ENCODE measurements at regions not wholly inside any gene's neighbourhood (a gene's known extent, or its start where the extent isn't known, plus 50 kb on each side); places are given as distances from the start of the nearest gene placed in this dataset.
"Not testable (repeated sequence)": the region's sequence is repeated elsewhere in the genome, so short reads cannot be mapped to it uniquely, and the experiment has no call there.

GRCh38 chr5:163888366-163888765, 382.9 kb downstream of the MAT2B start:
- DNase-seq, result no peak

GRCh38 chr5:163889369-163889768, 383.9 kb downstream of the MAT2B start:
- DNase-seq, result no peak

- no peak for DNase-seq
These were observed 384.8 kb downstream of the MAT2B start for GRCh38 chr5:163890261-163890660.

GRCh38 chr5:163893281-163893680, 387.9 kb downstream of the MAT2B start:
- no peak for DNase-seq

GRCh38 chr5:163894645-163895044, 389.2 kb downstream of the MAT2B start:
- DNase-seq, result no peak

- DNase-seq, result no peak
These were observed 393.5 kb downstream of the MAT2B start for GRCh38 chr5:163898873-163899272.

- DNase-seq, result peak in 1 of 5 experiments; percentile 19
These were observed 402.4 kb downstream of the MAT2B start for GRCh38 chr5:163907783-163908182.

- DNase-seq, result no peak
These were observed 402.8 kb downstream of the MAT2B start for GRCh38 chr5:163908253-163908652.

GRCh38 chr5:163910226-163910625, 404.8 kb downstream of the MAT2B start:
- DNase-seq, result no peak

- DNase-seq, result no peak
These were observed 406.6 kb downstream of the MAT2B start for GRCh38 chr5:163912046-163912445.

GRCh38 chr5:163913548-163913947, 408.1 kb downstream of the MAT2B start:
- no peak for DNase-seq

- DNase-seq, result no peak
These were observed 409.5 kb downstream of the MAT2B start for GRCh38 chr5:163914910-163915309.

GRCh38 chr5:163915481-163915961, 410.1 kb downstream of the MAT2B start:
- peak in 1 of 5 experiments; percentile 58 for DNase-seq

- DNase-seq, result peak in 2 of 5 experiments; percentile 28 to 76
These were observed 411.0 kb downstream of the MAT2B start for GRCh38 chr5:163916376-163916775.

- no peak for DNase-seq
These were observed 411.4 kb downstream of the MAT2B start for GRCh38 chr5:163916861-163917260.

GRCh38 chr5:163917747-163918146, 412.3 kb downstream of the MAT2B start:
- DNase-seq, result no peak

GRCh38 chr5:163934990-163935389, 429.6 kb downstream of the MAT2B start:
- DNase-seq, result not testable (repeated sequence)

GRCh38 chr5:163938595-163938994, 433.2 kb downstream of the MAT2B start:
- DNase-seq, result no peak

- DNase-seq, result no peak
These were observed 435.7 kb downstream of the MAT2B start for GRCh38 chr5:163941079-163941478.

- DNase-seq, result no peak
These were observed 438.1 kb downstream of the MAT2B start for GRCh38 chr5:163943546-163943945.

GRCh38 chr5:163944738-163945137, 439.3 kb downstream of the MAT2B start:
- DNase-seq, result no peak

- no peak for DNase-seq
These were observed 442.6 kb downstream of the MAT2B start for GRCh38 chr5:163947848-163948666.

- DNase-seq, result no peak
These were observed 444.8 kb downstream of the MAT2B start for GRCh38 chr5:163950248-163950647.

GRCh38 chr5:163951069-163951468, 445.6 kb downstream of the MAT2B start:
- DNase-seq, result no peak

GRCh38 chr5:163953901-163954300, 448.5 kb downstream of the MAT2B start:
- DNase-seq, result no peak

Data from T-helper 2 cell (primary cell).